BLaER1 treated with 17β-estradiol and CSF1 and Interleukin-3, amounts not matched to agents 10 nM and 100 nM (cell line): ENCODE measurements at regions not wholly inside any gene's neighbourhood (a gene's known extent, or its start where the extent isn't known, plus 50 kb on each side); places are given as distances from the start of the nearest gene placed in this dataset.

Experiments used
- H3K27ac ChIP-seq, 11 experiments: shearing (Covaris generic); formaldehyde crosslinking; 2 replicates each; pipeline ENCODE4 v1.8.1; 2022
- H3K27me3 ChIP-seq, 11 experiments: shearing (Covaris generic); formaldehyde crosslinking; 2 replicates each; pipeline ENCODE4 v1.8.1; 2022
- H3K36me3 ChIP-seq, 11 experiments: shearing (Covaris generic); formaldehyde crosslinking; 2 replicates each; pipeline ENCODE4 v1.8.1; 2022
- H3K4me1 ChIP-seq, 10 experiments: shearing (Covaris generic); formaldehyde crosslinking; 2 replicates each; pipeline ENCODE4 v1.8.1; 2022
- H3K4me2 ChIP-seq, 11 experiments: shearing (Covaris generic); formaldehyde crosslinking; 2 replicates each; pipeline ENCODE4 v1.8.1; 2022
- H3K4me3 ChIP-seq, 10 experiments: shearing (Covaris generic); formaldehyde crosslinking; 2 replicates each; pipeline ENCODE4 v1.8.1; 2022
- H3K9ac ChIP-seq, 11 experiments: shearing (Covaris generic); formaldehyde crosslinking; 2 replicates each; pipeline ENCODE4 v1.8.1; 2022
- H3K9me3 ChIP-seq, 11 experiments: shearing (Covaris generic); formaldehyde crosslinking; replicated peaks in 1 of 11; 2 replicates each; pipeline ENCODE4 v1.8.1; 2022
- H4K20me1 ChIP-seq, 11 experiments: shearing (Covaris generic); formaldehyde crosslinking; 2 replicates each; pipeline ENCODE4 v1.8.1; 2022
- Cebpa-rat ChIP-seq, 11 experiments: shearing (Covaris generic); IDR thresholded peaks; 2 replicates each; pipeline ENCODE4 v1.8.1; 2022

DNA sequence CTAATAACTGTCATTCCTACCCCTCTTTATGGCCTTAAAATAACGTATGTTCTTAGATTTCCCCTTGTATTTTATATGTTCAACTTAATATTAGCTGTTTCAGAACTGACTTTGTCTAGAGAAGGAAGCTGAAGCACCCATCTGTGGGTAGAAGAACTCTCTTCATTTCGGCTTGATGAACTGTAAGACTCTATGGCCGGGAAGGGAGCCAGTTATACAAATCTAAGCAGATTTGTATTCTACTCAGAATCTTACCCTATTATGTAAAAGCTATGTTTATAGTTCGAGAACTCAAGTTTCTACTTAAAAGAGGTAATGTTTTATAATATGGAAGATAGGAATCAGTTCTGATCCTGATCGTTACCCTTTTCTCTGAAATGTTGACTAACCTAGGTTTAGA lies 390.9 kb upstream of the PRICKLE1 start:
- TF ChIP-seq Cebpa-rat (IDR thresholded peaks at IDR 0.05) = no peak
- no peak overlapping the region for H3K4me2 ChIP-seq
- H3K4me3 ChIP-seq = no peak overlapping the region
- no peaks in the 10 kb centered on the region for H3K36me3 ChIP-seq
- H3K9ac ChIP-seq = no peak overlapping the region
- no peaks in the 10 kb centered on the region for H4K20me1 ChIP-seq
- H3K27me3 ChIP-seq = no peaks in the 10 kb centered on the region
- no peak overlapping the region for H3K27ac ChIP-seq
- no peaks in the 10 kb centered on the region for H3K9me3 ChIP-seq
- no peaks in the 10 kb centered on the region for H3K4me1 ChIP-seq

DNA sequence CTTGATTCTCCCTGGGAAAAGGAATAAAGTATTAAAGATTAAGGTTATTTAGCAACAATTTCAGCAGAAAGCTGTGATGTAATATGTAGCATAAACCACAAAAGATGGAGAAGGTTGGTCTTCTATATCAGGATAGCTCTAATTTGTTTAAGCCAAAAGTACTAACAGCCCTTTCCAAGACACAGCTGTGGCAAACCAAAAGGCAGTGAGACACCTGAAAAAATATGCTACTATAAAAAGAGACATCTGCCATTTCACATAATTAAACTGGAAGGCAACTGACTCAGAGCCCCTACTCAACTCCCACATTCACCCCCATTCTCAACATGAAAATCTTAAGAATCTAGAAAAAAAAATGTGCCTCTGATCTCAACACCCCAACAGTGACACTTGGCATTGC lies 390.2 kb upstream of the PRICKLE1 start:
- H3K36me3 ChIP-seq = no peaks in the 10 kb centered on the region
- no peaks in the 10 kb centered on the region for H3K27me3 ChIP-seq
- H3K9me3 ChIP-seq = no peaks in the 10 kb centered on the region

DNA sequence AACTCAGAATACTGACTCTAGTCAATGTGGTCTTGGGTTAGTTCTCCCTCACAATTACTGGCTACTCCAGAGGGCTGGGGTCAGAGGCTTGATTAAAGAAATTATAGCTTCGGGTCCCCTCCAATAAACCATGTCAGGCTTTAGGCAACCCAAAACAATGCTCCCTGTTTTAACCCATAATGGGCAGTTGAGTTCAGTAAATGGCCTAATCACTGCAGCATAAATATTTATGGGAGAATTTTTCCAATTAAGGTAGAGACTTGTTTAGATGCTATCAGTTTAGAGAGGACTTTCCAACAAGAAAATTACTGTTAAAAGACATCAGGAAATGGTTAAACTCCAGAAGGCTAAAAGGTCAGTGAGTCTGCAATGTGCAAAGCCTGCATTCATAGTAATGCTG lies 389.2 kb upstream of the PRICKLE1 start:
- Histone ChIP-seq H3K4me1 (no peaks in the 10 kb centered on the region), H3K27me3 (no peaks in the 10 kb centered on the region), H3K9ac (no peak overlapping the region), H3K9me3 (no peaks in the 10 kb centered on the region), H3K36me3 (no peaks in the 10 kb centered on the region), H3K4me2 (no peak overlapping the region), H3K4me3 (no peak overlapping the region), H4K20me1 (no peaks in the 10 kb centered on the region), H3K27ac (no peak overlapping the region)
- no peak for TF ChIP-seq Cebpa-rat (IDR thresholded peaks at IDR 0.05)

More for the DNA sequence above, 390.2 kb upstream of the PRICKLE1 start:
- H3K4me3 ChIP-seq = no peak overlapping the region
- H3K27ac ChIP-seq = no peak overlapping the region
- H3K9ac ChIP-seq = no peak overlapping the region
- H3K4me1 ChIP-seq = no peaks in the 10 kb centered on the region
- no peak for TF ChIP-seq Cebpa-rat (IDR thresholded peaks at IDR 0.05)
- no peak overlapping the region for H3K4me2 ChIP-seq
- H4K20me1 ChIP-seq = no peaks in the 10 kb centered on the region

DNA sequence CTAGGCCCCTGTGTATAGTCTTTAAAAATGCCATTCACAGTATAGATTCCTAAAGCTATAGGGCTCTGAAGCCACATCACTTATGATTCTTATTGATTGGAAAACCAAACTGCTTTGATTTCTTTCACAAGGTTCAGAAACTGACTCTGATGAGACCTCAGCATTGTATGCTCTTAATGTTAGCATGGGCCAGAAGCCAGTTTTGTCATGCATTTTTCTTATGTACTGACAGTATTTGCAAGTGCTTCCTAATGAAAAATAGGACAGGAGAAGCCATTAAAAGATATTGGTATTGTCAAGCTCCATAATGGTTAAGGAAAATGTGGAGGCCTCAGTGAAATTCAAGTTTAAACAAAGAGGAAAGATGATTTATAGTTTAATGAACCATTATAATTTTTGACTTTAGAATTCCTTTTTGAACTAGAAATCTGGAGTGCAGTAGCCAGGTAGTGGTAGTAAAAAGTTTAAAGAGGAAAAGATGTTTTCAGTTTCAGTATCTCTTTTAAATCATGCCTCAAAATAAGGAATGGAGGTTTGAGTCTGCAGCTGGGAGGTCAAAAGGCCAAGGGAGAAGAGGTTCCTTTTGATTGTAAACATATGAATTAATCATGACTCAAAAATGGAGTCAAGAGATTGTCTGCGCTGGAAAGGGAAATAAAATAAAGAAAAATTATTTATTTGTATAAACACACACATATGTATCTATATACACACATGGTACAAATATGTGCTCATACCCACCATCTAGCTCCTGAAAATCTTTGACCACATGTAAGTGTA lies 388.1 kb upstream of the PRICKLE1 start:
- Histone ChIP-seq H3K36me3 (no peaks in the 10 kb centered on the region), H4K20me1 (no peaks in the 10 kb centered on the region), H3K9me3 (no peaks in the 10 kb centered on the region), H3K9ac (no peak overlapping the region), H3K27me3 (no peaks in the 10 kb centered on the region), H3K4me2 (no peak overlapping the region), H3K4me1 (no peaks in the 10 kb centered on the region), H3K4me3 (no peak overlapping the region), H3K27ac (no peak overlapping the region)
- TF ChIP-seq Cebpa-rat (IDR thresholded peaks at IDR 0.05) = no peak

DNA sequence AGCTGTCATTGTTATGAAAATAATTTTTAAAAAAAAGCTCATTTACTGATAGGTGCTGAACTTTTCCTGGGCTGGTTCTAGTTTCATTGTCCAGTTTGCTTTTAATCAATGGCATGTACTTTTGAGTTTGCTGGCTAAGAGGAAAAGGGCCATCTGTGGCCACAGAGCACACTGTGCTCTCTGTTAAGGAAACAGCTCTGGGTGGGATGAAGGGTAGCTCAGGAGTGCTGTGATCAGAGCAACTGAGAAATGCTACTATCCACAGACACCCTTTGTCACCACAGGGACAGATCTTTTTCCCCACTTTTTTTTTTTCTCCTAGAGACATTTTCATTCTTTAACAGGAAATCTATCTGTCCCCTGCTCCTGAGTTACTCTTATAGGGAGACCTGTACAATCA lies 387.1 kb upstream of the PRICKLE1 start:
- Histone ChIP-seq H3K27me3 (no peaks in the 10 kb centered on the region), H3K4me1 (no peaks in the 10 kb centered on the region), H3K36me3 (no peaks in the 10 kb centered on the region), H4K20me1 (no peaks in the 10 kb centered on the region), H3K4me2 (no peak overlapping the region), H3K4me3 (no peak overlapping the region), H3K9ac (no peak overlapping the region), H3K27ac (no peak overlapping the region), H3K9me3 (no peaks in the 10 kb centered on the region)
- no peak for TF ChIP-seq Cebpa-rat (IDR thresholded peaks at IDR 0.05)

DNA sequence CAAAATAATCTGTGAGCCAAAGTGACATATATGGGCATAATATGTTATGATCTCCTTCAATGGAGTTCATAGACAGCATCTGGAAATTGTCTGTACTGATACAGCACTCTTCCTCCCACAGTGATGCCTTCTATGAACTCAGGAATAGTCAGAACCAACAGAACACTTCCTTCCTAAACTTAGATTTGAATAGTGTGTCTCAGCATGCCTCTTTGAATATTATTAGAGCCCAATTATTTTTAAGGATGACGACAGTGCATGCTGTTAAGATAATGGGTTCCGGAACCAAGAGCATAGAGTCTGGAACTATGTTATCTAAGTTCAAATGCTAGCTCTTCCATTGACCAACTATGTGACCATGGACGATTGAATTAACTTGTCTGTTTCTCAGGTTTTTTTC lies 386.6 kb upstream of the PRICKLE1 start:
- Histone ChIP-seq H3K4me2 (no peak overlapping the region), H3K27ac (no peak overlapping the region), H4K20me1 (no peaks in the 10 kb centered on the region), H3K9ac (no peak overlapping the region), H3K27me3 (no peaks in the 10 kb centered on the region), H3K4me3 (no peak overlapping the region), H3K9me3 (no peaks in the 10 kb centered on the region), H3K4me1 (no peaks in the 10 kb centered on the region), H3K36me3 (no peaks in the 10 kb centered on the region)
- TF ChIP-seq Cebpa-rat (IDR thresholded peaks at IDR 0.05) = no peak

DNA sequence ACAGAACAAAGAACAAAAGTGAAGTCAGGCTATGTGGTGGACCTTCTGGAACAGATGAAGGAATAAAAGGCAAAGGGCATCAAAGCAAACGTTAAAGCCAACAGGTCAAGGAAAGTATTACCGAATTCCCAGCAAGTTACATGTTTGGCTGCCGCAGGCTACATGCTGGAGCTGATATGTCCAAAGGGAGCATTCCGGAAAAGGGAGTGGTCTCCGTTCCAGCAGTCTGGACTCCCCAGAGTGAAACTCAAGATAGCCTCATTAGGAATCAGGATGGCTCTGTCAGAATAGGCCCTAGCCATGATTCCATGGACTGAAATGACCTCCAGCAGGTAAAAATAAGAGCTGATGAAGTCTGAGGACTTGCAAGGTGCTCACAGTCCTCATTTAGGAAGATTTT lies 379.8 kb upstream of the PRICKLE1 start:
- no peak for TF ChIP-seq Cebpa-rat (IDR thresholded peaks at IDR 0.05)
- Histone ChIP-seq H3K36me3 (no peaks in the 10 kb centered on the region), H3K27me3 (no peaks in the 10 kb centered on the region)

DNA sequence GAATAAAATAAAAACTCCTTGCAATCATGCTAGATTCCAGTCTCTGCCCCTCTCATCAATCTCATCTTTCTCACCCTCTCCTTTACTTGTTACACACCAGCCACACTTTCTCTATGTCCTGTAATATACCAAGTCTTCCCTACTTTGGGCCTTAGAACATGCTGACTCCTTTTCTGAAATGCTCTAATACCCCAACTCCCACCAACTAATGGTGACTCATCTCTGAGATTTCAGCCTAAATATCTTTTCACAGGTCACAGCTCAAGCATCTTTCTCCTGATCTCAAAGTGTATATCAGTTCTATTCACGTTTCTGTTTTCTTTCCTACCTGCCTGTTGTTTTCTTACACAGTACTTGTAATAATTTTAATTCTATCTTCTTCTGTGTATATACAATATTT lies 378.9 kb upstream of the PRICKLE1 start:
- Histone ChIP-seq H3K9me3 (no peaks in the 10 kb centered on the region), H3K9ac (no peak overlapping the region), H4K20me1 (no peaks in the 10 kb centered on the region), H3K4me1 (no peaks in the 10 kb centered on the region), H3K4me3 (no peak overlapping the region), H3K4me2 (no peak overlapping the region), H3K27me3 (no peaks in the 10 kb centered on the region), H3K36me3 (no peaks in the 10 kb centered on the region), H3K27ac (no peak overlapping the region)
- TF ChIP-seq Cebpa-rat (IDR thresholded peaks at IDR 0.05) = no peak

More for the DNA sequence above, 379.8 kb upstream of the PRICKLE1 start:
- H3K9me3 ChIP-seq = no peaks in the 10 kb centered on the region
- no peak overlapping the region for H3K9ac ChIP-seq
- no peak overlapping the region for H3K27ac ChIP-seq
- H3K4me3 ChIP-seq = no peak overlapping the region
- no peaks in the 10 kb centered on the region for H3K4me1 ChIP-seq
- H4K20me1 ChIP-seq = no peaks in the 10 kb centered on the region
- H3K4me2 ChIP-seq = no peak overlapping the region

DNA sequence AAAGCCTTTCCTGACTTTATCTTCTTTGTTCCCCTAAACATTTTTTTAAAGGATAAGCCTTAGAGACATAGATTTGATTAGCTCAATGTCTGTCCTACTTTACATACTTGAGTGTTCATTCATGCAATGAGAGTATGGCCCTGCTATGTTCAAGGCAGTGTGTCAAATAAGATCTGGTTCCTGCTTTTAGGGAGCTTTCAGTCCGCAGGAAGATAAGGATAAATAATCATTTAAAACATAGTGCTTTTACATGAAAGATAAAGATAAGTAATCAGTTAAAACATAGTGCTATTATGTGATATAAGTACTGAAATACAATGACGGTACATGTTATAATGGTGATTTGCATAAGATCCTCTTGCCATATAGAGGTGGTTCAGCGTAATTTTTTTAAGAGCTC lies 378.3 kb upstream of the PRICKLE1 start:
- Histone ChIP-seq H3K9me3 (no peaks in the 10 kb centered on the region), H3K4me2 (no peak overlapping the region)
- no peak for TF ChIP-seq Cebpa-rat (IDR thresholded peaks at IDR 0.05)

DNA sequence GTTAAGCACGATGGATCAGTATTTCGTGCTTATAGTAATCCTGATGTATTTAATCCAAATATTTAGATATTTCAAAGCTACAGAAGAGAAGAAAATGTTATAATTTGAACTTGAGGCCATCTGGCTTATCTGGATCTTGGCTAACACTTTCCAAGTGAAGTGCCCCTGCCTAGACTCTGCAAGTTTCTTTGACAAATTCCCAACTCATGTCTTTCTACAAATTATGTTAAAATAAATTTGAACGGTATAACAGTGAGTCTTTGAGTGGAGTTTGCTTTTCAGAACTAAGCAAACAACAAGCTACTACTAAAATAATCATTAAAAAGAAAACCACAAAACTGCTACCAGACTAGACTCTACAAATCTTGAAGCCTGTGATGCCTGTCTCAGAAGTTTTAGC lies 374.4 kb upstream of the PRICKLE1 start:
- no peak overlapping the region for H3K4me2 ChIP-seq
- H3K4me1 ChIP-seq = no peaks in the 10 kb centered on the region
- H4K20me1 ChIP-seq = no peaks in the 10 kb centered on the region
- H3K36me3 ChIP-seq = no peaks in the 10 kb centered on the region
- no peaks in the 10 kb centered on the region for H3K9me3 ChIP-seq
- no peak overlapping the region for H3K9ac ChIP-seq
- no peaks in the 10 kb centered on the region for H3K27me3 ChIP-seq
- TF ChIP-seq Cebpa-rat (IDR thresholded peaks at IDR 0.05) = no peak
- no peak overlapping the region for H3K4me3 ChIP-seq
- no peak overlapping the region for H3K27ac ChIP-seq

More for the DNA sequence above, 378.3 kb upstream of the PRICKLE1 start:
- no peaks in the 10 kb centered on the region for H3K27me3 ChIP-seq
- no peaks in the 10 kb centered on the region for H4K20me1 ChIP-seq
- H3K27ac ChIP-seq = no peak overlapping the region
- no peak overlapping the region for H3K4me3 ChIP-seq
- no peaks in the 10 kb centered on the region for H3K36me3 ChIP-seq
- H3K9ac ChIP-seq = no peak overlapping the region
- H3K4me1 ChIP-seq = no peaks in the 10 kb centered on the region
